ENCODE measurements at regions not wholly inside any gene's neighbourhood (a gene's known extent, or its start where the extent isn't known, plus 50 kb on each side); places are given as distances from the start of the nearest gene placed in this dataset.

DNA sequence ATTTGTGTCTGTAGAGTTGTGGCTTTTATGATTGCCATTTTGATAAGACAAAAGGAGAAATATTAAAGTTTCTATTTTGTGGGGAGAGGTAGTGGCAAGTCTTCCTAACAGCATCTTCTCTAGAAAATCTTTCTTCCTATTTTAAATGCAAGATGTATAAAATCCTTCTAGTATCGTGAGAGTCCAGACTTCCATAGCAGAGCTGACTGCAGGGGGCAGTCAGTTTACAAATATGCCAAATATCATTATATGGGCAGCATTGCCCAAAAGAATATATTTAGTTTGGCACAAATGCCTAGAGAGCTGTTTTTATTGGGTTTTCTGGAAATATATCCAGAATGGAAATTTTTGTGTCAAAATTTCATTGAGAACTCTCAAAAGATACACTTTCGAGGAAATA, 82.1 kb upstream of the ALDH1A1 start:
- H3K9me1 ChIP-seq (ENCODE audit: control insufficient read depth, insufficient read depth, low read length), result no peaks in the 10 kb centered on the region
- H3K4me3 ChIP-seq, result no peak overlapping the region
- H3K9me3 ChIP-seq (replicated peaks; ENCODE audit: control insufficient read depth, insufficient read depth, low read depth, low read length), result no peaks in the 10 kb centered on the region
- no peak for ATAC-seq
- ChIA-PET POLR2A (no interaction called here), CTCF (ENCODE audit: low intra/inter-chr PET ratio) (no interaction called here)
- peaks cover 4 to 31% of the 10 kb centered on the region in 2 experiments; a peak in 4 of 5 replicates for H3K4me1 ChIP-seq (replicated peaks in 1 of 2; ENCODE audit: control insufficient read depth in 2 of 2, insufficient read depth in 2 of 2, low read length in 2 of 2)
- 0 out of 2 replicates have a peak overlapping the region, but pooled peaks have one; percentile 42 for H2AFZ ChIP-seq (ENCODE audit: low read depth, low read length)
- in situ Hi-C loops (cut with MboI) (no loop called here), intact Hi-C loops (cut with micrococcal nuclease) (loop anchor here (5.0 kb wide), 1 partner anchor 97 kb away; no protein-coding TSS in a partner anchor)
- H4K20me1 ChIP-seq (replicated peaks; ENCODE audit: control insufficient read depth, insufficient read depth, low read length), result no peaks in the 10 kb centered on the region
- TF ChIP-seq, protein P1, sequence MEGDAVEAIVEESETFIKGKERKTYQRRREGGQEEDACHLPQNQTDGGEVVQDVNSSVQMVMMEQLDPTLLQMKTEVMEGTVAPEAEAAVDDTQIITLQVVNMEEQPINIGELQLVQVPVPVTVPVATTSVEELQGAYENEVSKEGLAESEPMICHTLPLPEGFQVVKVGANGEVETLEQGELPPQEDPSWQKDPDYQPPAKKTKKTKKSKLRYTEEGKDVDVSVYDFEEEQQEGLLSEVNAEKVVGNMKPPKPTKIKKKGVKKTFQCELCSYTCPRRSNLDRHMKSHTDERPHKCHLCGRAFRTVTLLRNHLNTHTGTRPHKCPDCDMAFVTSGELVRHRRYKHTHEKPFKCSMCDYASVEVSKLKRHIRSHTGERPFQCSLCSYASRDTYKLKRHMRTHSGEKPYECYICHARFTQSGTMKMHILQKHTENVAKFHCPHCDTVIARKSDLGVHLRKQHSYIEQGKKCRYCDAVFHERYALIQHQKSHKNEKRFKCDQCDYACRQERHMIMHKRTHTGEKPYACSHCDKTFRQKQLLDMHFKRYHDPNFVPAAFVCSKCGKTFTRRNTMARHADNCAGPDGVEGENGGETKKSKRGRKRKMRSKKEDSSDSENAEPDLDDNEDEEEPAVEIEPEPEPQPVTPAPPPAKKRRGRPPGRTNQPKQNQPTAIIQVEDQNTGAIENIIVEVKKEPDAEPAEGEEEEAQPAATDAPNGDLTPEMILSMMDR (IDR thresholded peaks at IDR 0.05 in 2 of 3, conservative IDR thresholded peaks at IDR 0.05 in 1 of 3; ENCODE audit: insufficient read depth in 2 of 3, low read depth in 1 of 3, low read length in 3 of 3), result peak in 1 of 3 experiments; percentile 6; a peak in 1 of 6 replicates
- TF ChIP-seq RBM14 (IDR thresholded peaks at IDR 0.05; ENCODE audit: borderline replicate concordance, insufficient read depth, low read depth, low read length) (no peak), CHCHD3 (CRISPR knock-in tag; IDR thresholded peaks at IDR 0.05) (no peak)
- H3K27ac ChIP-seq (ENCODE audit: extremely low read depth, low read depth, low read length), result no peak overlapping the region
- DNase-seq (ENCODE audit: extremely low read depth in 1 of 4, low spot score in 3 of 4), result no peak
- 85% methylated on average over 2 of the region's 2 CpGs for WGBS (ENCODE audit: insufficient coverage, low coverage, missing lambda C conversion rate)
- H3K27me3 ChIP-seq (ENCODE audit: control insufficient read depth in 2 of 2, insufficient read depth in 2 of 2, low read length in 2 of 2), result no peaks in the 10 kb centered on the region
- H3K79me2 ChIP-seq (ENCODE audit: control insufficient read depth, insufficient read depth, low read length), result peaks cover 35% of the 10 kb centered on the region
- BruUV-seq (replicated peaks), result no TSS peak
- H3K36me3 ChIP-seq (ENCODE audit: control insufficient read depth, insufficient read depth, low read length), result no peaks in the 10 kb centered on the region
- no peak for FAIRE-seq
- no peak overlapping the region for H3K9ac ChIP-seq (ENCODE audit: insufficient read depth in 1 of 2, low read depth in 2 of 2, low read length in 2 of 2)
- H3K4me2 ChIP-seq (ENCODE audit: insufficient read depth, low read length), result no peak overlapping the region
